ENCODE measurements at regions not wholly inside any gene's neighbourhood (a gene's known extent, or its start where the extent isn't known, plus 50 kb on each side); places are given as distances from the start of the nearest gene placed in this dataset.

GRCh38 chr13:57311009-57311586 lies 144.1 kb downstream of the PRR20E start:
- TF ChIP-seq, protein P1, sequence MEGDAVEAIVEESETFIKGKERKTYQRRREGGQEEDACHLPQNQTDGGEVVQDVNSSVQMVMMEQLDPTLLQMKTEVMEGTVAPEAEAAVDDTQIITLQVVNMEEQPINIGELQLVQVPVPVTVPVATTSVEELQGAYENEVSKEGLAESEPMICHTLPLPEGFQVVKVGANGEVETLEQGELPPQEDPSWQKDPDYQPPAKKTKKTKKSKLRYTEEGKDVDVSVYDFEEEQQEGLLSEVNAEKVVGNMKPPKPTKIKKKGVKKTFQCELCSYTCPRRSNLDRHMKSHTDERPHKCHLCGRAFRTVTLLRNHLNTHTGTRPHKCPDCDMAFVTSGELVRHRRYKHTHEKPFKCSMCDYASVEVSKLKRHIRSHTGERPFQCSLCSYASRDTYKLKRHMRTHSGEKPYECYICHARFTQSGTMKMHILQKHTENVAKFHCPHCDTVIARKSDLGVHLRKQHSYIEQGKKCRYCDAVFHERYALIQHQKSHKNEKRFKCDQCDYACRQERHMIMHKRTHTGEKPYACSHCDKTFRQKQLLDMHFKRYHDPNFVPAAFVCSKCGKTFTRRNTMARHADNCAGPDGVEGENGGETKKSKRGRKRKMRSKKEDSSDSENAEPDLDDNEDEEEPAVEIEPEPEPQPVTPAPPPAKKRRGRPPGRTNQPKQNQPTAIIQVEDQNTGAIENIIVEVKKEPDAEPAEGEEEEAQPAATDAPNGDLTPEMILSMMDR (IDR thresholded peaks at IDR 0.05 in 2 of 3, conservative IDR thresholded peaks at IDR 0.05 in 1 of 3; ENCODE audit: borderline replicate concordance in 1 of 3, insufficient read depth in 1 of 3, low read depth in 2 of 3, low read length in 2 of 3): no peak
- TF ChIP-seq POLR2AphosphoS5 (IDR thresholded peaks at IDR 0.05; ENCODE audit: low read depth, low read length): no peak
- TF ChIP-seq, protein P2, sequence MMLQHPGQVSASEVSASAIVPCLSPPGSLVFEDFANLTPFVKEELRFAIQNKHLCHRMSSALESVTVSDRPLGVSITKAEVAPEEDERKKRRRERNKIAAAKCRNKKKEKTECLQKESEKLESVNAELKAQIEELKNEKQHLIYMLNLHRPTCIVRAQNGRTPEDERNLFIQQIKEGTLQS (IDR thresholded peaks at IDR 0.05): no peak
- TF ChIP-seq POLR2A (IDR thresholded peaks at IDR 0.05; ENCODE audit: borderline replicate concordance, extremely low read depth, insufficient read depth, insufficient read length): no peak
- TF ChIP-seq, protein P3, sequence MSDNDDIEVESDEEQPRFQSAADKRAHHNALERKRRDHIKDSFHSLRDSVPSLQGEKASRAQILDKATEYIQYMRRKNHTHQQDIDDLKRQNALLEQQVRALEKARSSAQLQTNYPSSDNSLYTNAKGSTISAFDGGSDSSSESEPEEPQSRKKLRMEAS (IDR thresholded peaks at IDR 0.05): no peak
- TF ChIP-seq ZFX (IDR thresholded peaks at IDR 0.05): no peak
- TF ChIP-seq SP1 (IDR thresholded peaks at IDR 0.05; ENCODE audit: low read depth): no peak
- TF ChIP-seq EZH2 (IDR thresholded peaks at IDR 0.05): no peak
- no peak for TF ChIP-seq CEBPB (IDR thresholded peaks at IDR 0.05; ENCODE audit: low read depth)
- TF ChIP-seq SIN3A (IDR thresholded peaks at IDR 0.05; ENCODE audit: low read depth): no peak
